Umbilical cord (tissue), 1 donor: ENCODE measurements at regions not wholly inside any gene's neighbourhood (a gene's known extent, or its start where the extent isn't known, plus 50 kb on each side); places are given as distances from the start of the nearest gene placed in this dataset.
"Not testable (repeated sequence)": the region's sequence is repeated elsewhere in the genome, so short reads cannot be mapped to it uniquely, and the experiment has no call there.

Experiments used
- DNase-seq: peaks from one replicate; pipeline ENCODE4 v3.0.0-alpha.2; 2015; ENCODE audit warnings: low spot score

- DNase-seq: no peak
Measured at GRCh38 chr10:36003688-36004087, 361.6 kb upstream of the FZD8 start.

- DNase-seq: no peak
Measured at GRCh38 chr10:36003031-36003600, 361.0 kb upstream of the FZD8 start.

- no peak for DNase-seq
Measured at GRCh38 chr10:36002445-36002844, 360.3 kb upstream of the FZD8 start.

GRCh38 chr10:36000754-36001153, 358.7 kb upstream of the FZD8 start:
- DNase-seq: not testable (repeated sequence)

GRCh38 chr10:35998026-35998425, 355.9 kb upstream of the FZD8 start:
- DNase-seq: peak; percentile 9

GRCh38 chr10:35995485-35995884, 353.4 kb upstream of the FZD8 start:
- DNase-seq: no peak

- no peak for DNase-seq
Measured at GRCh38 chr10:35993591-35994515, 351.8 kb upstream of the FZD8 start.

- DNase-seq: no peak
Measured at GRCh38 chr10:35992107-35992506, 350.0 kb upstream of the FZD8 start.

- DNase-seq: peak; percentile 4
Measured at GRCh38 chr10:35986756-35987502, 344.8 kb upstream of the FZD8 start.

- DNase-seq: no peak
Measured at GRCh38 chr10:35979116-35979515, 337.0 kb upstream of the FZD8 start.

GRCh38 chr10:35973912-35974591, 332.0 kb upstream of the FZD8 start:
- not testable (repeated sequence) for DNase-seq

GRCh38 chr10:35972275-35972674, 330.2 kb upstream of the FZD8 start:
- DNase-seq: no peak

GRCh38 chr10:35971397-35971796, 329.3 kb upstream of the FZD8 start:
- no peak for DNase-seq

GRCh38 chr10:35963685-35964084, 321.6 kb upstream of the FZD8 start:
- no peak for DNase-seq

- no peak for DNase-seq
Measured at GRCh38 chr10:35961501-35961900, 319.4 kb upstream of the FZD8 start.

GRCh38 chr10:35959252-35959651, 317.2 kb upstream of the FZD8 start:
- no peak for DNase-seq

- peak; percentile 34 for DNase-seq
Measured at GRCh38 chr10:35958609-35959008, 316.5 kb upstream of the FZD8 start.

GRCh38 chr10:35950701-35951100, 308.6 kb upstream of the FZD8 start:
- no peak for DNase-seq

- DNase-seq: no peak
Measured at GRCh38 chr10:35950226-35950625, 308.1 kb upstream of the FZD8 start.

- no peak for DNase-seq
Measured at GRCh38 chr10:35949811-35950211, 307.7 kb upstream of the FZD8 start.

- DNase-seq: peak; percentile 81
Measured at GRCh38 chr10:35946556-35946955, 304.5 kb upstream of the FZD8 start.

GRCh38 chr10:35942057-35942456, 300.0 kb upstream of the FZD8 start:
- no peak for DNase-seq
